SK-N-SH (cell line): ENCODE measurements at regions not wholly inside any gene's neighbourhood (a gene's known extent, or its start where the extent isn't known, plus 50 kb on each side); places are given as distances from the start of the nearest gene placed in this dataset.

ENCODE experiments used
- CTCF ChIA-PET: fragments of 300-600, 350-600 bp; formaldehyde crosslinking; extraction: SDS; loops from one replicate; lab custom pipeline; 2021; lab: Yijun Ruan, JAX
- POLR2A ChIA-PET: fragments of 350-600 bp; sonication (Branson Sonifier 250); formaldehyde crosslinking; extraction: SDS; loops from one replicate; lab custom pipeline; 2020; ENCODE audit warnings: antibody characterized with exemption, inconsistent platforms; lab: Yijun Ruan, JAX
- DNase-seq: peaks from one replicate; pipeline ENCODE4 v3.0.0; 2012
- H2AFZ ChIP-seq: fragments of 200-600 bp; sonication (generic); 2 replicates; pipeline ENCODE4 v1.8.1; 2016; ENCODE audit warnings: antibody characterized with exemption, mild to moderate bottlenecking, low read depth
- H3F3A ChIP-seq: fragments of 200-600 bp; sonication (generic); replicated peaks from 2 replicates; pipeline ENCODE3; 2016; ENCODE audit warnings: antibody characterized with exemption, mild to moderate bottlenecking; ENCODE audit not compliant: insufficient read depth
- H3K27ac ChIP-seq, 2 experiments: fragments of 200-500 bp in 1 of 2; fragments of 200-600 bp in 1 of 2; sonication (Bioruptor generic) in 1 of 2; sonication (generic), shearing (Covaris generic) in 1 of 2; 2 replicates each; pipeline versions ENCODE4 v1.5.1 to v1.6.1; 2014 to 2016; ENCODE audit warnings: low read depth in 2 of 2, inconsistent platforms in 1 of 2, low read length in 1 of 2, mild to moderate bottlenecking in 1 of 2, mixed read lengths in 1 of 2
- H3K27me3 ChIP-seq: fragments of 200-600 bp; sonication (generic), shearing (Covaris generic); 2 replicates; pipeline ENCODE4 v1.6.1; 2016; ENCODE audit warnings: mixed run types; ENCODE audit not compliant: insufficient read depth
- H3K36me3 ChIP-seq, 2 experiments: fragments of 200-500 bp in 1 of 2; fragments of 200-600 bp in 1 of 2; sonication (Bioruptor generic) in 1 of 2; sonication (generic) in 1 of 2; replicated peaks in 1 of 2; 2 replicates each; pipeline versions ENCODE3 to v1.5.1; 2014 to 2016; ENCODE audit warnings: low read length in 1 of 2, mild to moderate bottlenecking in 1 of 2; ENCODE audit not compliant: insufficient read depth in 2 of 2, control insufficient read depth in 1 of 2
- H3K4me1 ChIP-seq, 2 experiments: fragments of 200-500 bp in 1 of 2; fragments of 200-600 bp in 1 of 2; sonication (Bioruptor generic) in 1 of 2; sonication (generic), shearing (Covaris generic) in 1 of 2; 2 replicates each; pipeline versions ENCODE4 v1.5.1 to v1.6.1; 2014 to 2016; ENCODE audit warnings: low read depth in 1 of 2, low read length in 1 of 2, mixed run types in 1 of 2; ENCODE audit not compliant: insufficient read depth in 2 of 2, control insufficient read depth in 1 of 2
- H3K4me2 ChIP-seq: fragments of 200-600 bp; sonication (generic), shearing (Covaris generic); 2 replicates; pipeline ENCODE4 v1.6.1; 2017; ENCODE audit warnings: mixed run types
- H3K4me3 ChIP-seq, 2 experiments: fragments of 200-500 bp in 1 of 2; fragments of 200-600 bp in 1 of 2; sonication (Bioruptor generic) in 1 of 2; sonication (generic), shearing (Covaris generic) in 1 of 2; 2 replicates each; pipeline versions ENCODE4 v1.5.1 to v1.8.1; 2014 to 2016; ENCODE audit warnings: low read depth in 2 of 2, inconsistent platforms in 1 of 2, low read length in 1 of 2, mild to moderate bottlenecking in 1 of 2, mixed read lengths in 1 of 2, moderate library complexity in 1 of 2
- H3K79me2 ChIP-seq: fragments of 200-600 bp; sonication (generic); 2 replicates; pipeline ENCODE4 v1.8.1; 2017; ENCODE audit warnings: mild to moderate bottlenecking; ENCODE audit not compliant: insufficient read depth
- H3K9ac ChIP-seq: fragments of 200-600 bp; sonication (generic); 2 replicates; pipeline ENCODE4 v1.6.1; 2017; ENCODE audit warnings: mixed run types
- H3K9me2 ChIP-seq: fragments of 200-600 bp; sonication (generic); 2 replicates; pipeline ENCODE4 v1.6.1; 2017; ENCODE audit warnings: mixed run types
- H3K9me3 ChIP-seq: fragments of 200-600 bp; sonication (generic); 2 replicates; pipeline ENCODE4 v1.6.1; 2017; ENCODE audit warnings: mixed run types, mild to moderate bottlenecking, moderate library complexity
- H4K20me1 ChIP-seq: fragments of 200-600 bp; sonication (generic); 2 replicates; pipeline ENCODE4 v1.6.1; 2017; ENCODE audit warnings: mild to moderate bottlenecking, mixed run types; ENCODE audit not compliant: insufficient read depth
- EZH2phosphoT487 ChIP-seq: fragments of 200-600 bp; sonication (generic); IDR thresholded peaks from 2 replicates; pipeline ENCODE4 v1.6.1; 2017; ENCODE audit warnings: low read depth, mixed run types, mild to moderate bottlenecking, antibody characterized with exemption, moderate library complexity, borderline replicate concordance
- GABPA ChIP-seq: IDR thresholded peaks from 2 replicates; pipeline ENCODE4 v1.4.0; 2012; ENCODE audit warnings: low read depth, mild to moderate bottlenecking
- GATA2 ChIP-seq: sonication (generic); formaldehyde crosslinking; IDR thresholded peaks from 2 replicates; pipeline ENCODE4 v1.5.0; 2020; ENCODE audit warnings: mild to moderate bottlenecking, missing genetic modification reagents
- JUND ChIP-seq: IDR thresholded peaks from 2 replicates; pipeline ENCODE4 v1.4.0; 2012
- MEF2A ChIP-seq: IDR thresholded peaks from 2 replicates; pipeline ENCODE4 v1.4.0; 2012; ENCODE audit warnings: low read depth, borderline replicate concordance
- MXI1 ChIP-seq: IDR thresholded peaks from 2 replicates; pipeline ENCODE4 v1.6.1; 2012; ENCODE audit warnings: mild to moderate bottlenecking, low read depth, low read length, improper control_type of control experiment
- NFIC ChIP-seq: IDR thresholded peaks from 2 replicates; pipeline ENCODE4 v1.4.0; 2012; ENCODE audit warnings: borderline replicate concordance
- PBX3 ChIP-seq: IDR thresholded peaks from 2 replicates; pipeline ENCODE4; 2012
- RAD21 ChIP-seq: IDR thresholded peaks from 2 replicates; pipeline ENCODE4 v1.6.1; 2012; ENCODE audit warnings: mild to moderate bottlenecking, low read length
- RCOR1 ChIP-seq: fragments of 150-350 bp; IDR thresholded peaks from 2 replicates; pipeline ENCODE4 v1.6.1; 2017; ENCODE audit warnings: antibody characterized with exemption, low read length
- RFX5 ChIP-seq: IDR thresholded peaks from 2 replicates; pipeline ENCODE4 v1.6.1; 2012; ENCODE audit warnings: mild to moderate bottlenecking, improper control_type of control experiment, low read length
- RXRA ChIP-seq: IDR thresholded peaks from 2 replicates; pipeline ENCODE4 v1.4.0; 2012; ENCODE audit warnings: low read depth, mild to moderate bottlenecking, borderline replicate concordance
- SIN3A ChIP-seq: IDR thresholded peaks from 2 replicates; pipeline ENCODE4 v1.6.1; 2012; ENCODE audit warnings: low read depth, mild to moderate bottlenecking, low read length, moderate library complexity, borderline replicate concordance
- TAF1 ChIP-seq: IDR thresholded peaks from 2 replicates; pipeline ENCODE4 v1.6.1; 2012; ENCODE audit warnings: low read depth, mild to moderate bottlenecking, low read length, moderate library complexity, borderline replicate concordance
- TCF12 ChIP-seq: IDR thresholded peaks from 2 replicates; pipeline ENCODE4 v1.4.0; 2012
- USF1 ChIP-seq: IDR thresholded peaks from 2 replicates; pipeline ENCODE4 v1.4.0; 2012; ENCODE audit warnings: low read depth, borderline replicate concordance
- USF2 ChIP-seq: fragments of 150-350 bp; IDR thresholded peaks from 2 replicates; pipeline ENCODE4 v1.6.1; 2017; ENCODE audit warnings: antibody characterized with exemption, low read length, low read depth, borderline replicate concordance
- YY1 ChIP-seq: IDR thresholded peaks from 2 replicates; pipeline ENCODE4 v1.4.0; 2012; ENCODE audit warnings: low read depth, mild to moderate bottlenecking
- WGBS: methylation state at CpG from one replicate; pipeline ENCODE4 v1.1.6; 2017; ENCODE audit warnings: low lambda C conversion rate; 5-methylcytosine and 5-hydroxymethylcytosine counted together

GRCh38 chr2:12502759-12503158 lies 214.0 kb upstream of the TRIB2 start:
- Histone ChIP-seq H3K36me3 (no peaks in the 10 kb centered on the region), H3K4me3 (no peak overlapping the region), H3K9me2 (no peaks in the 10 kb centered on the region), H2AFZ (no peak overlapping the region), H3K27ac (no peak overlapping the region), H3K4me2 (no peak overlapping the region), H3K9me3 (no peaks in the 10 kb centered on the region), H3K4me1 (peaks cover 2 to 3% of the 10 kb centered on the region in 2 experiments; a peak in 2 of 4 replicates), H3K27me3 (no peaks in the 10 kb centered on the region), H4K20me1 (no peaks in the 10 kb centered on the region), H3F3A (no peaks in the 10 kb centered on the region), H3K79me2 (no peaks in the 10 kb centered on the region), H3K9ac (no peak overlapping the region)
- no peak for TF ChIP-seq JUND
- TF ChIP-seq USF2 = no peak
- no peak for TF ChIP-seq USF1
- TF ChIP-seq NFIC = no peak
- TF ChIP-seq MXI1 = no peak
- no peak for TF ChIP-seq SIN3A
- no peak for TF ChIP-seq RCOR1
- TF ChIP-seq PBX3 = no peak
- TF ChIP-seq YY1 = no peak
- no peak for TF ChIP-seq RAD21
- no peak for TF ChIP-seq TAF1
- TF ChIP-seq GABPA = no peak
- TF ChIP-seq GATA2 (CRISPR knock-in tag) = no peak
- TF ChIP-seq RFX5 = no peak
- ChIA-PET POLR2A (no interaction called here), CTCF (no interaction called here)
- DNase-seq = no peak
- WGBS = 62% methylated on average over 6 of the region's 6 CpGs

- no peak overlapping the region; a peak in 1 of 4 replicates for H3K27ac ChIP-seq
- H3K4me1 ChIP-seq = peaks cover 0 to 2% of the 10 kb centered on the region in 2 experiments; a peak in 2 of 4 replicates
- TF ChIP-seq SIN3A = no peak
- TF ChIP-seq RXRA = no peak
- TF ChIP-seq MEF2A = peak; percentile 69; the same call in 1 of the 2 replicates
- peak; percentile 29; the same call in 1 of the 2 replicates for TF ChIP-seq PBX3
- TF ChIP-seq TCF12 = peak; percentile 14; the same call in 1 of the 2 replicates
- no peak for TF ChIP-seq EZH2phosphoT487
- CTCF ChIA-PET = interaction anchor here (0.6 kb wide), 1 partner anchor 37 kb away, joined by 3 read pairs; no protein-coding TSS in a partner anchor
- H3F3A ChIP-seq = no peaks in the 10 kb centered on the region
- POLR2A ChIA-PET = no interaction called here
- 56% methylated on average over 4 of the region's 4 CpGs for WGBS
- no peaks in the 10 kb centered on the region for H3K9me2 ChIP-seq
- H2AFZ ChIP-seq = no peak overlapping the region
- H3K9me3 ChIP-seq = no peaks in the 10 kb centered on the region
- H3K36me3 ChIP-seq = no peaks in the 10 kb centered on the region
- no peaks in the 10 kb centered on the region for H4K20me1 ChIP-seq
- no peaks in the 10 kb centered on the region for H3K27me3 ChIP-seq
- no peak for DNase-seq
- H3K4me2 ChIP-seq = 0 out of 2 replicates have a peak overlapping the region, but pooled peaks have one; percentile 3
- no peak overlapping the region for H3K9ac ChIP-seq
- H3K79me2 ChIP-seq = no peaks in the 10 kb centered on the region
- no peak overlapping the region for H3K4me3 ChIP-seq
Observed at GRCh38 chr2:12504443-12504842, 212.3 kb upstream of the TRIB2 start.
